ENCODE measurements at regions not wholly inside any gene's neighbourhood (a gene's known extent, or its start where the extent isn't known, plus 50 kb on each side); places are given as distances from the start of the nearest gene placed in this dataset.

- no peak for TF ChIP-seq CTCF (IDR thresholded peaks at IDR 0.05)
- TF ChIP-seq POLR2A (IDR thresholded peaks at IDR 0.05), result no peak
These were observed 327.8 kb upstream of the PIK3R1 start for GRCh38 chr5:67887748-67888161.

All from Peyer's patch (tissue), 4 donors.